H1 (cell line): ENCODE measurements at regions not wholly inside any gene's neighbourhood (a gene's known extent, or its start where the extent isn't known, plus 50 kb on each side); places are given as distances from the start of the nearest gene placed in this dataset.

Source experiments
- CTCF ChIA-PET: fragments of 300-600 bp; sonication (Branson Sonifier 250); formaldehyde crosslinking; loops from one replicate; lab custom pipeline; 2021; ENCODE audit not compliant: partially characterized antibody; lab: Charles Lee
- POLR2A ChIA-PET: fragments of 300-600 bp; sonication (Branson Sonifier 250); formaldehyde crosslinking; loops from one replicate; lab custom pipeline; 2021; ENCODE audit warnings: inconsistent platforms; ENCODE audit not compliant: partially characterized antibody; lab: Charles Lee
- DNase-seq, 2 experiments: peaks; one replicate each; pipeline versions ENCODE4 v3.0.0 to v3.0.0-alpha.2; 2010 to 2022; ENCODE audit warnings: low spot score in 2 of 2, low read depth in 1 of 2, mixed read lengths in 1 of 2
- FAIRE-seq: peaks from 2 replicates; lab custom pipeline; 2011; peaks lifted over from hg19 to GRCh38; lab: Jason Lieb, UNC
- H2AFZ ChIP-seq: 2 replicates; pipeline ENCODE4 v1.8.1; 2012; ENCODE audit warnings: low read length, inconsistent platforms
- H2AK5ac ChIP-seq: 2 replicates; pipeline ENCODE4 v1.6.1; 2013; ENCODE audit warnings: low read depth, low read length
- H2BK120ac ChIP-seq: replicated peaks from 2 replicates; pipeline ENCODE3; 2013; ENCODE audit warnings: low read depth, low read length, inconsistent platforms
- H2BK12ac ChIP-seq: 2 replicates; pipeline ENCODE4 v1.6.1; 2013; ENCODE audit warnings: low read depth, low read length
- H2BK15ac ChIP-seq: 2 replicates; pipeline ENCODE4 v1.6.1; 2013; ENCODE audit warnings: low read length
- H2BK20ac ChIP-seq: 2 replicates; pipeline ENCODE4 v1.6.1; 2013; ENCODE audit warnings: low read length
- H2BK5ac ChIP-seq: 2 replicates; pipeline ENCODE4 v1.6.1; 2013; ENCODE audit warnings: low read depth, low read length
- H3K14ac ChIP-seq: 2 replicates; pipeline ENCODE4 v1.6.1; 2013; ENCODE audit warnings: inconsistent platforms; ENCODE audit not compliant: insufficient read length
- H3K18ac ChIP-seq: 2 replicates; pipeline ENCODE4 v1.6.1; 2013; ENCODE audit warnings: low read length; ENCODE audit errors: extremely low read depth
- H3K23ac ChIP-seq: 2 replicates; pipeline ENCODE4 v1.6.1; 2013; ENCODE audit warnings: inconsistent platforms; ENCODE audit not compliant: insufficient read length
- H3K23me2 ChIP-seq: 2 replicates; pipeline ENCODE4 v1.6.1; 2013; ENCODE audit warnings: low read depth, low read length
- H3K27ac ChIP-seq: 2 replicates; pipeline ENCODE4 v1.6.1; 2011; ENCODE audit warnings: low read depth, low read length, inconsistent platforms
- H3K27me3 ChIP-seq, 4 experiments: replicated peaks in 1 of 4; 1 replicate in 1 of 4; 2 replicates in 3 of 4; pipeline versions ENCODE4 v1.6.1 to v1.8.1; 2011 to 2013; ENCODE audit warnings: low read length in 3 of 4, mild to moderate bottlenecking in 3 of 4, inconsistent platforms in 2 of 4, mixed read lengths in 2 of 4, moderate library complexity in 1 of 4; ENCODE audit not compliant: control insufficient read depth in 3 of 4, insufficient read depth in 3 of 4; ENCODE audit errors: extremely low read depth in 1 of 4
- H3K36me3 ChIP-seq, 4 experiments: 2 replicates each; pipeline versions ENCODE4 v1.6.1 to v1.8.1; 2011 to 2013; ENCODE audit warnings: mild to moderate bottlenecking in 4 of 4, low read length in 3 of 4, moderate library complexity in 2 of 4, control low read depth in 1 of 4, inconsistent platforms in 1 of 4; ENCODE audit not compliant: insufficient read depth in 4 of 4, control insufficient read depth in 2 of 4
- H3K4ac ChIP-seq: replicated peaks from 2 replicates; pipeline ENCODE3; 2013; ENCODE audit warnings: low read length, low read depth, mixed read lengths, inconsistent platforms; ENCODE audit not compliant: insufficient read length
- H3K4me1 ChIP-seq, 4 experiments: replicated peaks in 1 of 4; 1 replicate in 1 of 4; 2 replicates in 3 of 4; pipeline versions ENCODE4 v1.6.1 to v1.8.1; 2011 to 2013; ENCODE audit warnings: low read length in 3 of 4, inconsistent platforms in 2 of 4, mixed read lengths in 1 of 4; ENCODE audit not compliant: insufficient read depth in 4 of 4, control insufficient read depth in 3 of 4
- H3K4me2 ChIP-seq, 2 experiments: 2 replicates each; pipeline versions ENCODE4 v1.6.1 to v1.8.1; 2011 to 2013; ENCODE audit warnings: low read depth in 2 of 2, low read length in 2 of 2, control low read depth in 1 of 2, inconsistent platforms in 1 of 2, mild to moderate bottlenecking in 1 of 2; ENCODE audit not compliant: insufficient read depth in 1 of 2
- H3K4me3 ChIP-seq, 4 experiments: fragments of 200-600, 300-600 bp in 1 of 4; sonication (generic), shearing (Covaris generic), sonication (Bioruptor Twin) in 1 of 4; 2 replicates each; pipeline versions ENCODE4 v1.5.1 to v1.8.1; 2011 to 2016; ENCODE audit warnings: low read length in 4 of 4, low read depth in 3 of 4, control low read depth in 2 of 4, inconsistent platforms in 2 of 4, mild to moderate bottlenecking in 2 of 4, mixed read lengths in 1 of 4, moderate library complexity in 1 of 4; ENCODE audit not compliant: insufficient read depth in 2 of 4; ENCODE audit errors: extremely low read depth in 1 of 4
- H3K56ac ChIP-seq: replicated peaks from 2 replicates; pipeline ENCODE3; 2013; ENCODE audit warnings: low read depth, mild to moderate bottlenecking, mixed read lengths, low read length, inconsistent platforms; ENCODE audit not compliant: insufficient read length
- H3K79me1 ChIP-seq: 2 replicates; pipeline ENCODE4 v1.6.1; 2013; ENCODE audit warnings: low read depth, low read length, control low read depth
- H3K79me2 ChIP-seq, 2 experiments: 2 replicates each; pipeline versions ENCODE4 v1.6.1 to v1.8.1; 2012 to 2013; ENCODE audit warnings: low read length in 2 of 2, mild to moderate bottlenecking in 2 of 2, inconsistent platforms in 1 of 2; ENCODE audit not compliant: insufficient read depth in 2 of 2, control insufficient read depth in 1 of 2
- H3K9ac ChIP-seq, 4 experiments: replicated peaks in 1 of 4; 1 replicate in 1 of 4; 2 replicates in 3 of 4; pipeline versions ENCODE4 v1.6.1 to v1.8.1; 2011 to 2013; ENCODE audit warnings: low read depth in 3 of 4, low read length in 3 of 4, control low read depth in 2 of 4, mild to moderate bottlenecking in 2 of 4, moderate library complexity in 2 of 4, inconsistent platforms in 1 of 4; ENCODE audit errors: extremely low read depth in 1 of 4
- H3K9me3 ChIP-seq, 2 experiments: 2 replicates each; pipeline versions ENCODE4 v1.6.1 to v1.8.1; 2012 to 2013; ENCODE audit warnings: mild to moderate bottlenecking in 2 of 2, moderate library complexity in 2 of 2, control low read depth in 1 of 2, inconsistent platforms in 1 of 2, low read depth in 1 of 2, low read length in 1 of 2, mixed read lengths in 1 of 2; ENCODE audit not compliant: insufficient read depth in 2 of 2
- H4K20me1 ChIP-seq, 2 experiments: replicated peaks in 1 of 2; 2 replicates each; pipeline versions ENCODE3 to v1.8.1; 2011 to 2013; ENCODE audit warnings: inconsistent platforms in 2 of 2, low read length in 2 of 2, mild to moderate bottlenecking in 1 of 2; ENCODE audit not compliant: insufficient read depth in 2 of 2, control insufficient read depth in 1 of 2
- H4K5ac ChIP-seq: 2 replicates; pipeline ENCODE4 v1.6.1; 2013; ENCODE audit warnings: low read length, low read depth, mixed read lengths, inconsistent platforms; ENCODE audit not compliant: insufficient read length
- H4K8ac ChIP-seq: 2 replicates; pipeline ENCODE4 v1.8.0; 2013; ENCODE audit warnings: mild to moderate bottlenecking, moderate library complexity, low read length, inconsistent platforms; ENCODE audit not compliant: insufficient read depth; ENCODE audit errors: extremely low read depth
- H4K91ac ChIP-seq: replicated peaks from 2 replicates; pipeline ENCODE3; 2013; ENCODE audit warnings: low read length, mixed read lengths, inconsistent platforms; ENCODE audit not compliant: insufficient read length
- ASH2L ChIP-seq: fragments of 200-600, 300-600 bp; sonication (generic); IDR thresholded peaks from one replicate; pipeline ENCODE4 v1.7.1; 2017; ENCODE audit warnings: low read length
- BACH1 ChIP-seq: IDR thresholded peaks from 2 replicates; pipeline ENCODE4 v1.6.1; 2012; ENCODE audit warnings: low read length, improper control_type of control experiment
- BCL11A ChIP-seq, 2 experiments: IDR thresholded peaks; one replicate each; pipeline ENCODE4 v1.6.1; 2011; ENCODE audit warnings: low read depth in 2 of 2, low read length in 2 of 2, mild to moderate bottlenecking in 2 of 2
- CBX8 ChIP-seq: fragments of 300-800, 300-1000 bp; sonication (generic); IDR thresholded peaks from 2 replicates; pipeline ENCODE4 v1.7.1; 2016; ENCODE audit warnings: low read depth, low read length, borderline replicate concordance
- CTBP2 ChIP-seq: IDR thresholded peaks from 2 replicates; pipeline ENCODE4 v1.7.0; 2011; ENCODE audit warnings: borderline replicate concordance, mild to moderate bottlenecking, moderate library complexity, mixed read lengths, low read length; ENCODE audit not compliant: insufficient read depth, insufficient read length
- FOSL1 ChIP-seq: IDR thresholded peaks from 2 replicates; pipeline ENCODE4 v1.6.1; 2011; ENCODE audit warnings: mild to moderate bottlenecking, low read depth, low read length, moderate library complexity; ENCODE audit not compliant: insufficient read depth
- GABPA ChIP-seq: IDR thresholded peaks from 2 replicates; pipeline ENCODE4 v1.6.1; 2011; ENCODE audit warnings: mild to moderate bottlenecking, low read length, moderate library complexity, borderline replicate concordance; ENCODE audit not compliant: insufficient read depth
- KDM1A ChIP-seq: fragments of 200-600, 300-600 bp; sonication (generic); IDR thresholded peaks from 2 replicates; pipeline ENCODE4 v1.7.1; 2016; ENCODE audit warnings: mild to moderate bottlenecking, low read length, borderline replicate concordance
- POLR2AphosphoS5 ChIP-seq: IDR thresholded peaks from 2 replicates; pipeline ENCODE4 v1.6.1; 2011; ENCODE audit warnings: low read depth, low read length
- RNF2 ChIP-seq: fragments of 200-900, 300-1000 bp; sonication (generic); IDR thresholded peaks from 2 replicates; pipeline ENCODE4 v1.7.1; 2016; ENCODE audit warnings: borderline replicate concordance, low read depth, mild to moderate bottlenecking, antibody characterized with exemption, low read length; ENCODE audit not compliant: poor library complexity, severe bottlenecking; ENCODE audit errors: missing control alignments
- RXRA ChIP-seq: IDR thresholded peaks from 2 replicates; pipeline ENCODE4 v1.6.1; 2011; ENCODE audit warnings: low read depth, mild to moderate bottlenecking, low read length, moderate library complexity; ENCODE audit not compliant: insufficient read depth
- SP2 ChIP-seq: IDR thresholded peaks from 2 replicates; pipeline ENCODE4 v1.6.1; 2012; ENCODE audit warnings: mild to moderate bottlenecking, low read length, inconsistent platforms
- TCF12 ChIP-seq: IDR thresholded peaks from 2 replicates; pipeline ENCODE4 v1.6.1; 2011; ENCODE audit warnings: low read depth, mild to moderate bottlenecking, low read length
- YY1 ChIP-seq: IDR thresholded peaks from 2 replicates; pipeline ENCODE4 v1.6.1; 2011; ENCODE audit warnings: low read depth, mild to moderate bottlenecking, low read length
- WGBS, 2 experiments: shearing (Covaris generic) in 1 of 2; methylation state at CpG; one replicate each; pipeline versions ENCODE4 v1.1.6 to v1.1.7; 2013 to 2015; ENCODE audit warnings: low lambda C conversion rate in 2 of 2, mixed read lengths in 2 of 2, inconsistent platforms in 1 of 2, low coverage in 1 of 2, missing lambda C conversion rate in 1 of 2; ENCODE audit not compliant: insufficient replicate concordance in 2 of 2, insufficient coverage in 1 of 2, insufficient read length in 1 of 2; ENCODE audit errors: extremely low coverage in 1 of 2, missing lambda C conversion rate in 1 of 2; 5-methylcytosine and 5-hydroxymethylcytosine counted together
- TF ChIP-seq, protein P1 (sequence below): IDR thresholded peaks from 2 replicates; pipeline ENCODE4 v1.6.1; 2011; ENCODE audit warnings: low read depth, mild to moderate bottlenecking, low read length; ENCODE audit not compliant: insufficient read depth

GRCh38 chr6:141095308-141095707, 1037.4 kb upstream of the GJE1 start:
- H3K4me2 ChIP-seq: no peak overlapping the region
- ChIA-PET POLR2A (no interaction called here), CTCF (interaction anchor here (0.8 kb wide), 1 partner anchor 18 kb away, joined by 5 read pairs; no protein-coding TSS in a partner anchor)
- no peak overlapping the region for H2BK15ac ChIP-seq
- no peaks in the 10 kb centered on the region for H3K79me1 ChIP-seq
- H3K4me1 ChIP-seq: no peaks in the 10 kb centered on the region
- H3K14ac ChIP-seq: no peak overlapping the region
- DNase-seq (no peak), FAIRE-seq (no peak)
- H4K20me1 ChIP-seq: no peaks in the 10 kb centered on the region
- no peak overlapping the region for H3K56ac ChIP-seq
- no peak overlapping the region for H4K8ac ChIP-seq
- no peak overlapping the region for H4K5ac ChIP-seq
- no peak overlapping the region for H3K27ac ChIP-seq
- H3K23ac ChIP-seq: no peak overlapping the region
- H3K23me2 ChIP-seq: no peaks in the 10 kb centered on the region
- H2BK12ac ChIP-seq: no peak overlapping the region
- no peak overlapping the region for H3K4me3 ChIP-seq
- H3K4ac ChIP-seq: no peak overlapping the region
- no peak overlapping the region for H2BK5ac ChIP-seq
- H2BK120ac ChIP-seq: no peak overlapping the region
- no peak overlapping the region for H3K18ac ChIP-seq
- H3K36me3 ChIP-seq: no peaks in the 10 kb centered on the region
- H2AFZ ChIP-seq: no peak overlapping the region
- WGBS, 2 experiments: 89% methylated on average over 1 of the region's 1 CpG; no CpG with 5 or more reads in 1 of the 2 experiments
- no peaks in the 10 kb centered on the region for H3K79me2 ChIP-seq
- no peak overlapping the region for H3K9ac ChIP-seq
- H3K9me3 ChIP-seq: no peaks in the 10 kb centered on the region
- no peak overlapping the region for H4K91ac ChIP-seq
- no peak overlapping the region for H2AK5ac ChIP-seq
- no peaks in the 10 kb centered on the region for H3K27me3 ChIP-seq
- no peak overlapping the region for H2BK20ac ChIP-seq
- TF ChIP-seq SP2 (no peak), GABPA (no peak), FOSL1 (no peak), RNF2 (no peak), ASH2L (no peak), YY1 (no peak), CTBP2 (no peak), CBX8 (no peak), POLR2AphosphoS5 (no peak), TCF12 (no peak), KDM1A (no peak), BCL11A (IDR thresholded peaks at IDR 0.05; ENCODE audit: low read depth in 2 of 2, low read length in 2 of 2) (no peak), BACH1 (no peak), RXRA (no peak)
- TF ChIP-seq, protein P1, sequence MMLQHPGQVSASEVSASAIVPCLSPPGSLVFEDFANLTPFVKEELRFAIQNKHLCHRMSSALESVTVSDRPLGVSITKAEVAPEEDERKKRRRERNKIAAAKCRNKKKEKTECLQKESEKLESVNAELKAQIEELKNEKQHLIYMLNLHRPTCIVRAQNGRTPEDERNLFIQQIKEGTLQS: no peak
